ENCODE measurements at regions not wholly inside any gene's neighbourhood (a gene's known extent, or its start where the extent isn't known, plus 50 kb on each side); places are given as distances from the start of the nearest gene placed in this dataset.
"Not testable (repeated sequence)": the region's sequence is repeated elsewhere in the genome, so short reads cannot be mapped to it uniquely, and the experiment has no call there.

DNA sequence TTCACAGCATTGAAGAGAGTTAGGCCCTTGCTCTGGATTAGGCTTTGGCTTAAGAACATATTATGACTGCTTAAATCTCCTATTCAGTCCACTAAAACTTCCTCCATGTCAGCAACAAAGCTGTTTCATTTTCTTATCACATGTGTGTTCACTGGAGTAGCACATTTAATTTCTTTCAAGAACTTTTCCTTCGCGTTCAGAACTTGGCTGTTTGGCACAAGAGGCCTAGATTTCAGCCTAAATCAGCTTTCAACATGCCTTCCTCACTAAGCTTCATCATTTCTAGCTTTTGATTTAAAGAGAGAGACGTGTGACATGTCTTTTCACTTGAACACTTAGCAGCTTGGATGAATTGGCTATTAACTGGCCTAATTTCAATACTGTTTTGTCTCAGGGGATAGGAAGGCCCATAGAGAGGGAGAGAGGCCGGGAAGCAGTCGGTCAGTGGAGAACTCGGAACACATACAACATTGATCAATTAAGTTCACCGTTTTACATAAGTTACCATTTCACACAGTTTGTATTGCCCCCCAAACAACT is 885.2 kb upstream of the AUTS2 start:
- H3K27ac ChIP-seq = no peak overlapping the region
- H3K9me3 ChIP-seq = no peaks in the 10 kb centered on the region
- H3K36me3 ChIP-seq = no peaks in the 10 kb centered on the region
- intact Hi-C loops (cut with DNase I) = no loop called here
- TF ChIP-seq, protein P1, sequence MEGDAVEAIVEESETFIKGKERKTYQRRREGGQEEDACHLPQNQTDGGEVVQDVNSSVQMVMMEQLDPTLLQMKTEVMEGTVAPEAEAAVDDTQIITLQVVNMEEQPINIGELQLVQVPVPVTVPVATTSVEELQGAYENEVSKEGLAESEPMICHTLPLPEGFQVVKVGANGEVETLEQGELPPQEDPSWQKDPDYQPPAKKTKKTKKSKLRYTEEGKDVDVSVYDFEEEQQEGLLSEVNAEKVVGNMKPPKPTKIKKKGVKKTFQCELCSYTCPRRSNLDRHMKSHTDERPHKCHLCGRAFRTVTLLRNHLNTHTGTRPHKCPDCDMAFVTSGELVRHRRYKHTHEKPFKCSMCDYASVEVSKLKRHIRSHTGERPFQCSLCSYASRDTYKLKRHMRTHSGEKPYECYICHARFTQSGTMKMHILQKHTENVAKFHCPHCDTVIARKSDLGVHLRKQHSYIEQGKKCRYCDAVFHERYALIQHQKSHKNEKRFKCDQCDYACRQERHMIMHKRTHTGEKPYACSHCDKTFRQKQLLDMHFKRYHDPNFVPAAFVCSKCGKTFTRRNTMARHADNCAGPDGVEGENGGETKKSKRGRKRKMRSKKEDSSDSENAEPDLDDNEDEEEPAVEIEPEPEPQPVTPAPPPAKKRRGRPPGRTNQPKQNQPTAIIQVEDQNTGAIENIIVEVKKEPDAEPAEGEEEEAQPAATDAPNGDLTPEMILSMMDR (IDR thresholded peaks at IDR 0.05) = no peak
- WGBS, 2 donors = 84 to 86% methylated on average over 7 of the region's 7 CpGs
- H3K27me3 ChIP-seq = no peaks in the 10 kb centered on the region
- H3K4me3 ChIP-seq = no peak overlapping the region
- H3K4me1 ChIP-seq = no peaks in the 10 kb centered on the region
- no peak for DNase-seq
- no peak for FAIRE-seq
- no peak for ATAC-seq

DNA sequence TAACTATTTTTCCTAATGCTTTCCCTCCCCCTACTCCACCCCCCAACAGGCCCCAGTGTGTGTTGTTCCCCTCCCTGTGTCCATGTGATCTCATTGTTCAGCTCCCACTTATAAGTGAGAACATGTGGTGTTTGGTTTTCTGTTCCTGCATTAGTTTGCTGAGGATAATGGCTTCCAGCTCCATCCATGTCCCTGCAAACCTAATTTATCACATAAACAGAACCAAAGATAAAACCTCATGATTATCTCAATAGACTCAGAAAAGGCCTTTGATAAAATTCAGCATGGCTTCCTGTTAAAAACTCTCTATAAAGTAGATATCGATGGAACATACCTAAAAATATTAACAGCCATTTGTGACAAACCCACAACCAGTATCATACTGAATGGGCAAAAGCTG is 884.1 kb upstream of the AUTS2 start:
- H3K27ac ChIP-seq; H3K27me3 ChIP-seq; intact Hi-C loops (cut with DNase I); H3K4me1 ChIP-seq; H3K36me3 ChIP-seq; H3K9me3 ChIP-seq; ATAC-seq; H3K4me3 ChIP-seq; DNase-seq; FAIRE-seq: not testable (repeated sequence)
- 85% methylated on average over 1 of the region's 1 CpG for WGBS, 2 donors

DNA sequence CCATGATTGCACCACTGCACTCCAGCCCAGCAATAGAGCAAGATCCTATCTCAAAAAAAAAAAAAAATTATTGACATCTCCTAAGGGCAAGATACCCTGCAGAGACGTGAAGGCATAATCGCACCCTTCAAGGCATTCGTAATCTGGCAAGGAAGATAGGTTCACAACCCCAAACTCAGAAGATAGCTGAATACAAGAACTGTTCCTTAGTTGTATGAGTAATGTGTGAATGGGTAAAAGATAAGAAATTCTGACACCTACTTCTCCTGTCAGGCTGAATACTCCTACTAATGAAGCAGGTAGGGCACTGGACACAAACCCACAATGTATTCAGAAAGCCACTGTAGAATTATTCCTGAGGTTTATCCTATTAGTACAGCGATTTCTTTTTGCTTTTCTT is 882.4 kb upstream of the AUTS2 start:
- no peak for FAIRE-seq
- WGBS, 2 donors = 62 to 75% methylated on average over 4 of the region's 4 CpGs
- H3K36me3 ChIP-seq = no peaks in the 10 kb centered on the region

DNA sequence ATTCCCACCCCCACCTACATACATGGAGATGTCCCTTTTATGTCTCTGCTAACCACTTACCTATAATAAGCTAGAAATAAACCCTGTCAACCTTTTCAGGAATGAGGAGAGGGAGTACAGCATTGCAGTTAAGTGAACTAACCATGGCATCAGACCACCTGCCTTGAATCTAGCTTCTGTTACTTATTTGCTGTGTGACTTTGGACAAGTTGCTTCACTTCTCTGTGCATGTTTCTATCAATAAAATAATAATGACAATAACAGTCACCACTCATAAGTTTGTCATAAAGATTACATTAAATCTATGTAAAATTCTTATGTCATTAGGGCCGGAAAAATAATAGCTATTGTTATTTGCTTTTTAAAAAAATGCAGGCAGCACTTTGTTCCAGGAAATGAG is 881.1 kb upstream of the AUTS2 start:
- intact Hi-C loops (cut with DNase I) = no loop called here
- no peak overlapping the region for H3K4me3 ChIP-seq
- TF ChIP-seq, protein P1 (IDR thresholded peaks at IDR 0.05) = no peak
- no peaks in the 10 kb centered on the region for H3K4me1 ChIP-seq
- FAIRE-seq = no peak
- H3K36me3 ChIP-seq = no peaks in the 10 kb centered on the region
- ATAC-seq = no peak
- H3K27ac ChIP-seq = no peak overlapping the region
- DNase-seq = no peak
- H3K9me3 ChIP-seq = no peaks in the 10 kb centered on the region
- WGBS, 2 donors = 58 to 81% methylated on average over 1 of the region's 1 CpG
- no peaks in the 10 kb centered on the region for H3K27me3 ChIP-seq

More for the DNA sequence above, 882.4 kb upstream of the AUTS2 start:
- Histone ChIP-seq H3K9me3 (no peaks in the 10 kb centered on the region), H3K27me3 (no peaks in the 10 kb centered on the region), H3K27ac (no peak overlapping the region), H3K4me1 (no peaks in the 10 kb centered on the region), H3K4me3 (no peak overlapping the region)
- ATAC-seq (no peak), DNase-seq (no peak)
- intact Hi-C loops (cut with DNase I) = no loop called here
- TF ChIP-seq, protein P1 (IDR thresholded peaks at IDR 0.05) = no peak

DNA sequence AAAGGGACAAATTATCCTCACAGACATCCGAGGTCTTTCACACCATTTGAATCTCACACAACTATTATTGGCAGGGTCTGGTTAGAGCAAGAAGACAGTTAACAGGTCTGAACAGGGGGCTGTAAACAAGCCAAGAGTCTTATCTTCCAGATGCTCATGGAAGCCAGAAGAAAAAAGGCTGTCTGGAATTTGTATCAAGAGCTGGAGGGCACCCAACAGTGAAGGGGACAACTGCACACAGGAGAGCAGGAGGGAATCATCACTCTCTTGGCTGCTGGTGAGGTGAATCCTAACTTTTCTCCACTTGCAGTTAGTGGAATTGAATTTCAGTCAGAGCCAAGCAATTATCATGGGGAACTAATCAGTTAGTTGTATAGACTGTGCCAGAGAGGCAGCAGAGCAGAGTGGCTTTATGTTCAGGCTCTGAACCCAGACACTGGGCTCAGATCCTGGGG is 880.2 kb upstream of the AUTS2 start:
- no peak overlapping the region for H3K4me3 ChIP-seq
- FAIRE-seq (no peak), DNase-seq (no peak), ATAC-seq (no peak)
- intact Hi-C loops (cut with DNase I) = no loop called here
- H3K27ac ChIP-seq = no peak overlapping the region
- no peaks in the 10 kb centered on the region for H3K4me1 ChIP-seq
- no peaks in the 10 kb centered on the region for H3K9me3 ChIP-seq
- no peaks in the 10 kb centered on the region for H3K27me3 ChIP-seq
- H3K36me3 ChIP-seq = no peaks in the 10 kb centered on the region
- WGBS, 2 donors = 25 to 35% methylated on average over 1 of the region's 1 CpG
- TF ChIP-seq, protein P1 (IDR thresholded peaks at IDR 0.05) = no peak

All from pancreas (tissue), 10 donors.